Neural progenitor cell (in vitro differentiated cells): ENCODE measurements at regions not wholly inside any gene's neighbourhood (a gene's known extent, or its start where the extent isn't known, plus 50 kb on each side); places are given as distances from the start of the nearest gene placed in this dataset.
"Not testable (repeated sequence)": the region's sequence is repeated elsewhere in the genome, so short reads cannot be mapped to it uniquely, and the experiment has no call there.

ENCODE experiments used
- DNase-seq: peaks from one replicate; pipeline ENCODE4 v3.0.0-alpha.2; 2016; ENCODE audit warnings: low spot score
- H2AFZ ChIP-seq: fragments of 200-600 bp; sonication (generic); replicated peaks from 2 replicates; pipeline ENCODE4 v1.6.1; 2016; ENCODE audit warnings: antibody characterized with exemption
- H3F3A ChIP-seq: fragments of 200-600 bp; sonication (generic); 2 replicates; pipeline ENCODE4 v1.6.1; 2016; ENCODE audit warnings: antibody characterized with exemption, low read depth
- H3K27ac ChIP-seq: fragments of 200-600 bp; sonication (generic); 2 replicates; pipeline ENCODE4 v1.5.1; 2016; ENCODE audit warnings: mild to moderate bottlenecking
- H3K27me3 ChIP-seq: fragments of 200-600 bp; sonication (generic); 2 replicates; pipeline ENCODE4 v1.6.1; 2016; ENCODE audit warnings: mild to moderate bottlenecking, moderate library complexity
- H3K36me3 ChIP-seq: fragments of 200-600 bp; sonication (generic); 2 replicates; pipeline ENCODE4 v1.5.1; 2016
- H3K4me1 ChIP-seq: fragments of 200-600 bp; sonication (generic); 2 replicates; pipeline ENCODE4 v1.6.1; 2016; ENCODE audit warnings: mixed run types
- H3K4me2 ChIP-seq: fragments of 200-600 bp; sonication (generic); 2 replicates; pipeline ENCODE4 v1.6.1; 2016
- H3K4me3 ChIP-seq: fragments of 200-600 bp; sonication (generic); 2 replicates; pipeline ENCODE4 v1.5.1; 2016
- H3K79me2 ChIP-seq: fragments of 200-600 bp; sonication (generic); 2 replicates; pipeline ENCODE4 v1.6.1; 2016; ENCODE audit warnings: low read depth
- H3K9ac ChIP-seq: fragments of 200-600 bp; sonication (generic); 2 replicates; pipeline ENCODE4 v1.6.1; 2016
- H3K9me3 ChIP-seq: fragments of 200-600 bp; sonication (generic); 2 replicates; pipeline ENCODE4 v1.5.1; 2016; ENCODE audit warnings: low read depth
- H4K20me1 ChIP-seq: fragments of 200-600 bp; sonication (generic); 2 replicates; pipeline ENCODE4 v1.6.1; 2016; ENCODE audit warnings: low read depth
- H3K27ac Mint-ChIP-seq: 3 replicates; pipeline ENCODE4 v1.8.0; 2021; ENCODE audit warnings: mixed read lengths
- H3K27me3 Mint-ChIP-seq: 2 replicates; pipeline ENCODE4 v1.8.0; 2022; ENCODE audit warnings: low read depth, mild to moderate bottlenecking, inconsistent platforms, moderate library complexity, mixed read lengths; ENCODE audit not compliant: insufficient read depth
- H3K36me3 Mint-ChIP-seq: 3 replicates; pipeline ENCODE4 v1.8.0; 2021; ENCODE audit warnings: mixed read lengths
- H3K4me1 Mint-ChIP-seq: 3 replicates; pipeline ENCODE4 v1.8.0; 2021; ENCODE audit warnings: mixed read lengths
- H3K4me3 Mint-ChIP-seq: 3 replicates; pipeline ENCODE4 v1.8.0; 2021; ENCODE audit warnings: mild to moderate bottlenecking, moderate library complexity, mixed read lengths
- H3K9me3 Mint-ChIP-seq: 3 replicates; pipeline ENCODE4 v1.8.0; 2020; ENCODE audit warnings: mixed read lengths
- CTCF ChIP-seq: fragments of 200-600 bp; sonication (generic); IDR thresholded peaks from 2 replicates; pipeline ENCODE4 v1.5.1; 2017; ENCODE audit warnings: antibody characterized with exemption, mild to moderate bottlenecking
- EZH2 ChIP-seq: fragments of 200-600 bp; sonication (generic); IDR thresholded peaks from 2 replicates; pipeline ENCODE4 v1.6.1; 2017; ENCODE audit warnings: antibody characterized with exemption, mild to moderate bottlenecking, moderate library complexity
- EZH2phosphoT487 ChIP-seq: fragments of 200-600 bp; sonication (generic); IDR thresholded peaks from 2 replicates; pipeline ENCODE4 v1.6.1; 2017; ENCODE audit warnings: antibody characterized with exemption

GRCh38 chr1:164452549-164452948, 106.4 kb upstream of the PBX1 start:
- Mint-ChIP-seq H3K4me3 (no peak overlapping the region), H3K4me1 (no peaks in the 10 kb centered on the region), H3K9me3 (peaks cover 6% of the 10 kb centered on the region), H3K27ac (no peak overlapping the region), H3K27me3 (no peaks in the 10 kb centered on the region), H3K36me3 (peaks cover 1% of the 10 kb centered on the region)
- no peaks in the 10 kb centered on the region for H3K4me1 ChIP-seq
- no peak overlapping the region for H3K27ac ChIP-seq
- no peak overlapping the region for H3K9ac ChIP-seq
- no peak overlapping the region for H3K4me2 ChIP-seq
- DNase-seq = no peak
- no peak overlapping the region for H2AFZ ChIP-seq
- H4K20me1 ChIP-seq = no peaks in the 10 kb centered on the region
- H3K27me3 ChIP-seq = no peaks in the 10 kb centered on the region
- peaks cover 4% of the 10 kb centered on the region for H3K9me3 ChIP-seq
- H3K79me2 ChIP-seq = no peaks in the 10 kb centered on the region
- H3F3A ChIP-seq = no peaks in the 10 kb centered on the region
- TF ChIP-seq EZH2phosphoT487 (no peak), CTCF (no peak), EZH2 (no peak)
- H3K4me3 ChIP-seq = no peak overlapping the region
- H3K36me3 ChIP-seq = no peaks in the 10 kb centered on the region

- Histone ChIP-seq H3K36me3 (no peaks in the 10 kb centered on the region), H3K9me3 (peaks cover 4% of the 10 kb centered on the region), H3K4me3 (no peak overlapping the region), H3K9ac (no peak overlapping the region), H3F3A (peaks cover 4% of the 10 kb centered on the region), H3K27ac (no peak overlapping the region), H2AFZ (no peak overlapping the region), H4K20me1 (no peaks in the 10 kb centered on the region), H3K79me2 (no peaks in the 10 kb centered on the region), H3K4me2 (no peak overlapping the region), H3K27me3 (no peaks in the 10 kb centered on the region), H3K4me1 (no peaks in the 10 kb centered on the region)
- Mint-ChIP-seq H3K27me3 (peaks cover 2% of the 10 kb centered on the region), H3K36me3 (no peaks in the 10 kb centered on the region), H3K4me3 (no peak overlapping the region), H3K4me1 (peaks cover 4% of the 10 kb centered on the region), H3K9me3 (peaks cover 8% of the 10 kb centered on the region), H3K27ac (no peak overlapping the region)
- TF ChIP-seq EZH2phosphoT487 (no peak), EZH2 (no peak), CTCF (no peak)
- DNase-seq = no peak
Measured at GRCh38 chr1:164456272-164456671, 102.7 kb upstream of the PBX1 start.

- peak overlapping the region; percentile 42 for H2AFZ ChIP-seq
- H3K4me2 ChIP-seq, H4K20me1 ChIP-seq, H3K36me3 Mint-ChIP-seq, H3K36me3 ChIP-seq, H3K79me2 ChIP-seq, H3K27me3 ChIP-seq, H3K27me3 Mint-ChIP-seq, H3K9ac ChIP-seq, H3K4me1 Mint-ChIP-seq, H3K27ac ChIP-seq, H3K9me3 Mint-ChIP-seq, H3K27ac Mint-ChIP-seq, H3K9me3 ChIP-seq, H3K4me3 Mint-ChIP-seq, H3K4me3 ChIP-seq, H3F3A ChIP-seq, DNase-seq, H3K4me1 ChIP-seq: not testable (repeated sequence)
Measured at GRCh38 chr1:164459176-164459575, 99.8 kb upstream of the PBX1 start.

DNA sequence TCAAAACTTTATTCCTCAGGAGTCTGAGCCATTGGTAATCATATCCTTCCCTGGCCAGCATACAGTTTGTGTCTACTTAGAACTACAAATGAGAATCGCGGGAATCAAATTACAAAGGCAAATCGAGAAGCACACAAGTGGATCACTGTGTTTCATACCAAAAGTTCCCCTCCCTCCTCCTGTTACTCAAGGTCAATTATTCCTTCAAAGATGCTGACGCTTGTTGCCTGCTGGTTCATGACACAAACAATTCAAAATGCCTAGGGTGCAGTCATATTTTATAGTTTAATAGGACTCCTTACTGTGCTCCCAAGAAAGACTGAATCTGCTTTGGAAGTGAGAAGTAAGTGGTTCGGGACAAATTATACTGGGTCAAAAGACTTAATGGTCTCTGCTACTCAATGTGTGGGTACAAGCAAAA, 93.0 kb upstream of the PBX1 start:
- no peak overlapping the region for H3K4me3 Mint-ChIP-seq
- no peak overlapping the region for H3K27ac ChIP-seq

More for the DNA sequence above, 93.0 kb upstream of the PBX1 start:
- Mint-ChIP-seq H3K27ac (no peak overlapping the region), H3K4me1 (no peaks in the 10 kb centered on the region), H3K9me3 (peaks cover 2% of the 10 kb centered on the region), H3K27me3 (peaks cover 2% of the 10 kb centered on the region), H3K36me3 (no peaks in the 10 kb centered on the region)
- no peaks in the 10 kb centered on the region for H3K4me1 ChIP-seq
- no peaks in the 10 kb centered on the region for H3K36me3 ChIP-seq
- no peak overlapping the region for H3K9ac ChIP-seq
- no peaks in the 10 kb centered on the region for H3K9me3 ChIP-seq
- H3K79me2 ChIP-seq = no peaks in the 10 kb centered on the region
- no peak overlapping the region for H2AFZ ChIP-seq
- no peak for DNase-seq
- H3K4me2 ChIP-seq = no peak overlapping the region
- no peaks in the 10 kb centered on the region for H3K27me3 ChIP-seq
- no peaks in the 10 kb centered on the region for H3F3A ChIP-seq
- TF ChIP-seq EZH2phosphoT487 = no peak
- no peak for TF ChIP-seq CTCF
- no peak for TF ChIP-seq EZH2
- no peaks in the 10 kb centered on the region for H4K20me1 ChIP-seq
- no peak overlapping the region for H3K4me3 ChIP-seq
